ENCODE measurements at regions not wholly inside any gene's neighbourhood (a gene's known extent, or its start where the extent isn't known, plus 50 kb on each side); places are given as distances from the start of the nearest gene placed in this dataset.

DNA sequence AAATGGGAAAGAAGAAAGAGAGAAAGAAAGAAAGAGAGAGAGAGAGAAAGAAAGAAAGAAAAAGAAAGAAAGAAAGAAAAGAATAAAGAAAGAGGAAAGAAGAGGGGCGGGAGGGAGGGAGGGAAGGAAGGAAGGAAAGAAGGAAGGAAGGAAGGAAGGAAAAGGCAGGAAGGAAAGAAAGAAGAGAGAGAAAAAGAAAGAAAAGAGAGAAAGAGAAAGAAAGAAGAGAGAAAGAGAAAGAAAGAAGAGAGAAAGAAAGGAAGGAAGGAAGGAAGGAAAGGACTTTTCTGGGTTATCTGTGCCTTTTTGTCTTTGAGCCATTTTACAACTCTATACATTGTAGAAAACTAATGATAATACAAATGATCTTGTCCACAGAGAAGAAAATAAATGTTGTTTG, 136.6 kb upstream of the SMAD3 start:
- H3K4me3 ChIP-seq (ENCODE audit: control insufficient read depth in 2 of 3, extremely low read depth in 1 of 3, insufficient read depth in 2 of 3, low read depth in 1 of 3, low read length in 3 of 3): no peak overlapping the region
- H3K27ac ChIP-seq (ENCODE audit: control insufficient read depth, insufficient read depth, low read length): no peak overlapping the region
- no peaks in the 10 kb centered on the region for H4K20me1 ChIP-seq (ENCODE audit: control insufficient read depth, extremely low read depth, insufficient read depth, low read length)
- no peak overlapping the region for H3K4me2 ChIP-seq (ENCODE audit: control insufficient read depth, extremely low read depth, insufficient read depth, low read depth, low read length)
- no peak overlapping the region for H2AFZ ChIP-seq (ENCODE audit: control insufficient read depth, low read length)
- no peak for DNase-seq (ENCODE audit: low read depth, low spot score)
- dilution Hi-C loops (cut with MboI; ENCODE audit: extremely low pct_ligation_motif_present, low sequenced_read_pairs): no loop called here
- TF ChIP-seq, protein P1, sequence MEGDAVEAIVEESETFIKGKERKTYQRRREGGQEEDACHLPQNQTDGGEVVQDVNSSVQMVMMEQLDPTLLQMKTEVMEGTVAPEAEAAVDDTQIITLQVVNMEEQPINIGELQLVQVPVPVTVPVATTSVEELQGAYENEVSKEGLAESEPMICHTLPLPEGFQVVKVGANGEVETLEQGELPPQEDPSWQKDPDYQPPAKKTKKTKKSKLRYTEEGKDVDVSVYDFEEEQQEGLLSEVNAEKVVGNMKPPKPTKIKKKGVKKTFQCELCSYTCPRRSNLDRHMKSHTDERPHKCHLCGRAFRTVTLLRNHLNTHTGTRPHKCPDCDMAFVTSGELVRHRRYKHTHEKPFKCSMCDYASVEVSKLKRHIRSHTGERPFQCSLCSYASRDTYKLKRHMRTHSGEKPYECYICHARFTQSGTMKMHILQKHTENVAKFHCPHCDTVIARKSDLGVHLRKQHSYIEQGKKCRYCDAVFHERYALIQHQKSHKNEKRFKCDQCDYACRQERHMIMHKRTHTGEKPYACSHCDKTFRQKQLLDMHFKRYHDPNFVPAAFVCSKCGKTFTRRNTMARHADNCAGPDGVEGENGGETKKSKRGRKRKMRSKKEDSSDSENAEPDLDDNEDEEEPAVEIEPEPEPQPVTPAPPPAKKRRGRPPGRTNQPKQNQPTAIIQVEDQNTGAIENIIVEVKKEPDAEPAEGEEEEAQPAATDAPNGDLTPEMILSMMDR (optimal IDR thresholded peaks at IDR 0.05 in 1 of 3, IDR thresholded peaks at IDR 0.05 in 1 of 3, conservative IDR thresholded peaks at IDR 0.05 in 1 of 3; ENCODE audit: extremely low read depth in 1 of 3, insufficient read depth in 2 of 3, low read length in 3 of 3): no peak
- TF ChIP-seq EZH2 (IDR thresholded peaks at IDR 0.05; ENCODE audit: low read length): no peak
- peaks cover 7% of the 10 kb centered on the region for H3K27me3 ChIP-seq (ENCODE audit: control insufficient read depth, extremely low read depth, insufficient read depth, low read length)
- peaks cover 4% of the 10 kb centered on the region for H3K9me3 ChIP-seq (ENCODE audit: control insufficient read depth, low read depth, low read length)
- no peak overlapping the region for H3K9ac ChIP-seq (ENCODE audit: control insufficient read depth, extremely low read depth, insufficient read depth, low read length)
- H3K79me2 ChIP-seq (ENCODE audit: control insufficient read depth, insufficient read depth, low read length): no peaks in the 10 kb centered on the region
- H3K9me1 ChIP-seq (ENCODE audit: control insufficient read depth, extremely low read depth, insufficient read depth, low read length): no peaks in the 10 kb centered on the region
- no peaks in the 10 kb centered on the region for H3K36me3 ChIP-seq (ENCODE audit: control insufficient read depth in 2 of 2, extremely low read depth in 1 of 2, insufficient read depth in 2 of 2, low read length in 2 of 2)
- no peak for FAIRE-seq
- H3K4me1 ChIP-seq (ENCODE audit: control insufficient read depth, extremely low read depth, insufficient read depth, low read length): peaks cover 12% of the 10 kb centered on the region

DNA sequence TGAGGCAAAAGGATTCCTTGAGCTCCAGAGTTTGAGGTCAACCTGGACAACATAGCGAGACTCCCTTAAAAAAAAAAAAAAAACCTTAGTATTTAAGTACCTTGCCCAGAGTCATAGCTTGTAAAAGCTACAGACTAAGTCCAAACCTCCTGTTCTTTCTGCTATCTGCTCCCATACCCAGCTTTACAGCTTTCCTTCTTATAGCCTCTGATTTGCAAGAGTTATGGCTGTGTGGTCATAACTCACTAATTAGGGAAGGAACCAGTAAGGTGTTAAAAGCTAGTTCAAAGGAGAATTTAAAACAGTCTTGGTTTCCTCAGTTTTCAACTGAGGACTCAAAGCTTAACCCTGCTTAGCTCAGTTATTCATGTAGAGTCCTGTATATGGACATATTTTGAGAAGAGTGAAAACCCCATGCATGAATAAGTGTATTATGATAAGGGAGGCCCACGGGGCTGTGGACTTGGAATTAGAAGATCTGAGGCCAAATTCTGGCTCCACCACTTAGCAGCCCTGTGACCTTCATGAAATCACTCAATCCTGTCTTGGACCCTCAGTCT, 135.5 kb upstream of the SMAD3 start:
- peaks cover 12% of the 10 kb centered on the region for H3K4me1 ChIP-seq (ENCODE audit: control insufficient read depth, extremely low read depth, insufficient read depth, low read length)

More for the DNA sequence above, 135.5 kb upstream of the SMAD3 start:
- TF ChIP-seq EZH2 (IDR thresholded peaks at IDR 0.05; ENCODE audit: low read length): no peak
- TF ChIP-seq, protein P1 (optimal IDR thresholded peaks at IDR 0.05 in 1 of 3, IDR thresholded peaks at IDR 0.05 in 1 of 3, conservative IDR thresholded peaks at IDR 0.05 in 1 of 3; ENCODE audit: extremely low read depth in 1 of 3, insufficient read depth in 2 of 3, low read length in 3 of 3): no peak
- FAIRE-seq: no peak
- no peak overlapping the region for H3K27ac ChIP-seq (ENCODE audit: control insufficient read depth, insufficient read depth, low read length)
- H3K27me3 ChIP-seq (ENCODE audit: control insufficient read depth, extremely low read depth, insufficient read depth, low read length): peaks cover 7% of the 10 kb centered on the region
- H3K4me2 ChIP-seq (ENCODE audit: control insufficient read depth, extremely low read depth, insufficient read depth, low read depth, low read length): no peak overlapping the region
- H3K36me3 ChIP-seq (ENCODE audit: control insufficient read depth in 2 of 2, extremely low read depth in 1 of 2, insufficient read depth in 2 of 2, low read length in 2 of 2): no peaks in the 10 kb centered on the region
- DNase-seq (ENCODE audit: low read depth, low spot score): no peak
- peaks cover 9% of the 10 kb centered on the region for H3K9me3 ChIP-seq (ENCODE audit: control insufficient read depth, low read depth, low read length)
- H3K9me1 ChIP-seq (ENCODE audit: control insufficient read depth, extremely low read depth, insufficient read depth, low read length): no peaks in the 10 kb centered on the region
- H3K79me2 ChIP-seq (ENCODE audit: control insufficient read depth, insufficient read depth, low read length): no peaks in the 10 kb centered on the region
- H3K4me3 ChIP-seq (ENCODE audit: control insufficient read depth in 2 of 3, extremely low read depth in 1 of 3, insufficient read depth in 2 of 3, low read depth in 1 of 3, low read length in 3 of 3): no peak overlapping the region
- dilution Hi-C loops (cut with MboI; ENCODE audit: extremely low pct_ligation_motif_present, low sequenced_read_pairs): no loop called here
- no peak overlapping the region for H3K9ac ChIP-seq (ENCODE audit: control insufficient read depth, extremely low read depth, insufficient read depth, low read length)
- H4K20me1 ChIP-seq (ENCODE audit: control insufficient read depth, extremely low read depth, insufficient read depth, low read length): no peaks in the 10 kb centered on the region
- no peak overlapping the region for H2AFZ ChIP-seq (ENCODE audit: control insufficient read depth, low read length)
